ENCODE measurements at regions not wholly inside any gene's neighbourhood (a gene's known extent, or its start where the extent isn't known, plus 50 kb on each side); places are given as distances from the start of the nearest gene placed in this dataset.

DNA sequence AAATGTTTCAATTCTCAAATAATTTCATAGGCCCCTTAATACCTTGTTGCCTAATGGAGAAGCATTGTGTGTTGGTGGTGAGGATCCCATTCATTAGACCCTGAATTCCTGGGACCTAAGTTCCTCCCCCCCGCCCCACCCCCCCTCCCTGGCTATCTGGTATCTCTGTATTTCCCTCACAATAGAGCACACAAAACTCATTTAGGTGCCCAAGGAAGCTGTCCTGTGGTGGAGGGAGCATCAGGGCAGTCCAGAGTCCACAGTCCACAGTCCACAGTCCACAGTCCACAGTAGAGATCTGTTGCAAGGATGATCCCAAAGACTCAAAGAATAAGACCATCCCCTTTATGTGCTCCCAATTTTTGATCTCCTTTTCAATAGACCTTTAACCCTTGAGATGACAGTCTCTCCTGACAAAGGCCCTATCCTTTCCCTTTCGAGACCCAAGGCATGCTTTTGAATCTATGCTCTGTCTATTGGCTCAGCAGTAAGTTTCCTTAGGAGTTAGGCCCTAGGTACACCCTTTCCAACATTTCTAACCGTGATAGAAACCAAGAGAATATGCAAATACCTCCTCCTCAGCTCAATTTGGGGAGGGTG, 123.9 kb downstream of the ZBTB18 start:
- TF ChIP-seq, protein P1, sequence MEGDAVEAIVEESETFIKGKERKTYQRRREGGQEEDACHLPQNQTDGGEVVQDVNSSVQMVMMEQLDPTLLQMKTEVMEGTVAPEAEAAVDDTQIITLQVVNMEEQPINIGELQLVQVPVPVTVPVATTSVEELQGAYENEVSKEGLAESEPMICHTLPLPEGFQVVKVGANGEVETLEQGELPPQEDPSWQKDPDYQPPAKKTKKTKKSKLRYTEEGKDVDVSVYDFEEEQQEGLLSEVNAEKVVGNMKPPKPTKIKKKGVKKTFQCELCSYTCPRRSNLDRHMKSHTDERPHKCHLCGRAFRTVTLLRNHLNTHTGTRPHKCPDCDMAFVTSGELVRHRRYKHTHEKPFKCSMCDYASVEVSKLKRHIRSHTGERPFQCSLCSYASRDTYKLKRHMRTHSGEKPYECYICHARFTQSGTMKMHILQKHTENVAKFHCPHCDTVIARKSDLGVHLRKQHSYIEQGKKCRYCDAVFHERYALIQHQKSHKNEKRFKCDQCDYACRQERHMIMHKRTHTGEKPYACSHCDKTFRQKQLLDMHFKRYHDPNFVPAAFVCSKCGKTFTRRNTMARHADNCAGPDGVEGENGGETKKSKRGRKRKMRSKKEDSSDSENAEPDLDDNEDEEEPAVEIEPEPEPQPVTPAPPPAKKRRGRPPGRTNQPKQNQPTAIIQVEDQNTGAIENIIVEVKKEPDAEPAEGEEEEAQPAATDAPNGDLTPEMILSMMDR (IDR thresholded peaks at IDR 0.05; ENCODE audit: control extremely low read depth, extremely low read depth) = no peak
- no peak for DNase-seq
- H3K27ac ChIP-seq (ENCODE audit: low read depth in 1 of 2, low read length in 1 of 2) = no peak overlapping the region
- 91 to 92% methylated on average over 3 of the region's 3 CpGs for WGBS, 2 donors
- no peaks in the 10 kb centered on the region for H3K9me3 ChIP-seq (ENCODE audit: control insufficient read depth in 4 of 4, insufficient read depth in 3 of 4, low read length in 3 of 4)
- no peak for ATAC-seq (ENCODE audit: insufficient read depth, low FRiP score)
- H3K4me1 ChIP-seq (ENCODE audit: control insufficient read depth in 5 of 5, insufficient read depth in 5 of 5, low read length in 5 of 5) = peaks cover 0 to 4% (median 0%) of the 10 kb centered on the region in 5 donors
- no peaks in the 10 kb centered on the region for H3K36me3 ChIP-seq (ENCODE audit: control insufficient read depth in 4 of 4, insufficient read depth in 4 of 4, low read length in 4 of 4)
- H3K9ac ChIP-seq (ENCODE audit: insufficient read depth in 1 of 2, low read length in 2 of 2) = no peak overlapping the region
- H3K4me3 ChIP-seq = no peak overlapping the region
- H3K27me3 ChIP-seq (ENCODE audit: control insufficient read depth in 3 of 3, insufficient read depth in 3 of 3, low read length in 2 of 3) = no peaks in the 10 kb centered on the region

DNA sequence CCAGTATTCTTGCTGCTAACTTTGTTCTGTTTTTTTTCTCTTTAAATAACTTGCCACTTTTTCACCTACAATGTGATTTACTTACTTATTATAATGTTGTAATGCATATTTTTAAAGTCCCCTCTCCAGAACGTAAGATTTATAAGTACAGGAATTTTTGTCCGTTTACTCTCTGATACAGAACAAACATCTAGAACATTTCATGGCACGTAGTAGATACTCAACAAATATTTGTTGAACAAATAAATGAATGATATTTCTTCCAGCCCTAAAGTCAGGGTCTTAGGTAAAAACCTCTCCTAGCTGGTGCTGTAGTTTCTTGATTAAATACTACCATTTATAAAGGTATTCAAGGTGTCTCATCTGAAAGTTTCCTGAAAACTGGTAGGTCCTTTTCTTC, 125.1 kb downstream of the ZBTB18 start:
- ATAC-seq (ENCODE audit: insufficient read depth, low FRiP score) = no peak
- Histone ChIP-seq H3K27ac (ENCODE audit: low read depth in 1 of 2, low read length in 1 of 2) (no peak overlapping the region), H3K27me3 (ENCODE audit: control insufficient read depth in 3 of 3, insufficient read depth in 3 of 3, low read length in 2 of 3) (no peaks in the 10 kb centered on the region), H3K9ac (ENCODE audit: insufficient read depth in 1 of 2, low read length in 2 of 2) (no peak overlapping the region), H3K36me3 (ENCODE audit: control insufficient read depth in 4 of 4, insufficient read depth in 4 of 4, low read length in 4 of 4) (no peaks in the 10 kb centered on the region), H3K9me3 (ENCODE audit: control insufficient read depth in 4 of 4, insufficient read depth in 3 of 4, low read length in 3 of 4) (no peaks in the 10 kb centered on the region), H3K4me3 (no peak overlapping the region), H3K4me1 (ENCODE audit: control insufficient read depth in 5 of 5, insufficient read depth in 5 of 5, low read length in 5 of 5) (peaks cover 0 to 4% (median 0%) of the 10 kb centered on the region in 5 donors)
- WGBS, 2 donors = 75 to 85% methylated on average over 3 of the region's 3 CpGs
- peak in 1 of 3 donors; percentile 25 for DNase-seq
- TF ChIP-seq, protein P1 (IDR thresholded peaks at IDR 0.05; ENCODE audit: control extremely low read depth, extremely low read depth) = no peak

DNA sequence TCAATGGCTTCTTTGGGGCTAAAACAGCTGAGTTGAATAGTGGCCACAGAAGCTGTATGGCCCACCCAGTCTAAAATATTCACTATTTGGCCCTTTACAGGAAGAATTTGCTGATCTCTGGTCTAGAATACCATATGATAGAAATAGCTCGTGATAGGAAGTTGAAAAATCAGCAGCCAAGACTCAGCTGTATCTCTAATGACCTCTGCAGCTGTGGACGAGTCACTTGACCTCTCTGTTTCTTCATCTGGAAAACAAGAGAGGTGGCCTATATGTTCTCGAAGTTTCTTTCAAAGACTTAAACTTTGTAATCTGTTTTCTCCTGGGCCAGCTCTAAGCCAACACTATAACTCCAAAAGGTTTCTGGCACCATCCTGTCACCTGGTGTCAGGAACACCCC, 129.2 kb downstream of the ZBTB18 start:
- DNase-seq (no peak), ATAC-seq (ENCODE audit: insufficient read depth, low FRiP score) (no peak)
- Histone ChIP-seq H3K27ac (ENCODE audit: low read depth in 1 of 2, low read length in 1 of 2) (no peak overlapping the region), H3K4me3 (no peak overlapping the region), H3K9me3 (ENCODE audit: control insufficient read depth in 4 of 4, insufficient read depth in 3 of 4, low read length in 3 of 4) (no peaks in the 10 kb centered on the region), H3K9ac (ENCODE audit: insufficient read depth in 1 of 2, low read length in 2 of 2) (no peak overlapping the region), H3K27me3 (ENCODE audit: control insufficient read depth in 3 of 3, insufficient read depth in 3 of 3, low read length in 2 of 3) (no peaks in the 10 kb centered on the region), H3K36me3 (ENCODE audit: control insufficient read depth in 4 of 4, insufficient read depth in 4 of 4, low read length in 4 of 4) (no peaks in the 10 kb centered on the region), H3K4me1 (ENCODE audit: control insufficient read depth in 5 of 5, insufficient read depth in 5 of 5, low read length in 5 of 5) (peaks cover 0 to 4% (median 0%) of the 10 kb centered on the region in 5 donors)
- TF ChIP-seq, protein P1 (IDR thresholded peaks at IDR 0.05; ENCODE audit: control extremely low read depth, extremely low read depth) = no peak
- WGBS, 2 donors = 82 to 91% methylated on average over 3 of the region's 3 CpGs

DNA sequence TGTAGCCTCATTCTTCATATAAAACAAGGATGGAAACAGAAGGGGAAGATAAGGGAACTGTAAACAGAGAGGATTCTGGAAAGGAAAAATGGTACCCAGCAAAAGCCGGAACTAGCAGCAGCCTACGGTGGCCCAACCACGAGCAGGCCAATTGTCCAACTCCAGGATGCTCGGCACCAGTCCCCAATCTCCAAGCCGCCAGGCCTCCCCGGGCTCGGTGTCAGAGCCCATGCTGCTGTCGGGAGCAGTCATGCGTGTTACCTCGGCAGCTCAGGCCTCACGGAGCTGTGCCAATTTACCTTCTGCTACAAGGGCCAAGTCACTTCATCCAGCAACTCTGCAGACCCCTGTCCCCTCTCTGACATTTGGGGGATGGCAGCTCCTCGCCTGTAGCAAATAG, 130.8 kb downstream of the ZBTB18 start:
- 95 to 96% methylated on average over 12 of the region's 12 CpGs for WGBS, 2 donors
- Histone ChIP-seq H3K36me3 (ENCODE audit: control insufficient read depth in 4 of 4, insufficient read depth in 4 of 4, low read length in 4 of 4) (no peaks in the 10 kb centered on the region), H3K9ac (ENCODE audit: insufficient read depth in 1 of 2, low read length in 2 of 2) (no peak overlapping the region), H3K9me3 (ENCODE audit: control insufficient read depth in 4 of 4, insufficient read depth in 3 of 4, low read length in 3 of 4) (no peaks in the 10 kb centered on the region), H3K4me1 (ENCODE audit: control insufficient read depth in 5 of 5, insufficient read depth in 5 of 5, low read length in 5 of 5) (no peaks in the 10 kb centered on the region), H3K27ac (ENCODE audit: low read depth in 1 of 2, low read length in 1 of 2) (no peak overlapping the region), H3K27me3 (ENCODE audit: control insufficient read depth in 3 of 3, insufficient read depth in 3 of 3, low read length in 2 of 3) (no peaks in the 10 kb centered on the region), H3K4me3 (no peak overlapping the region)
- TF ChIP-seq, protein P1 (IDR thresholded peaks at IDR 0.05; ENCODE audit: control extremely low read depth, extremely low read depth) = no peak
- ATAC-seq (ENCODE audit: insufficient read depth, low FRiP score) (no peak), DNase-seq (no peak)

All from lung (tissue), 11 donors.